C4-2B (cell line): ENCODE measurements at regions not wholly inside any gene's neighbourhood (a gene's known extent, or its start where the extent isn't known, plus 50 kb on each side); places are given as distances from the start of the nearest gene placed in this dataset.

Source experiments
- H3K27ac ChIP-seq: fragments of 450-650 bp; 2 replicates; pipeline ENCODE4 v1.5.1; 2017
- ZFX ChIP-seq: fragments of 450-650 bp; IDR thresholded peaks from 2 replicates; pipeline ENCODE4 v1.6.1; 2017
- TF ChIP-seq, protein P1 (sequence below): fragments of 450-650 bp; conservative IDR thresholded peaks from 2 replicates; pipeline ENCODE4 v1.5.1; 2017; ENCODE audit warnings: mild to moderate bottlenecking

DNA sequence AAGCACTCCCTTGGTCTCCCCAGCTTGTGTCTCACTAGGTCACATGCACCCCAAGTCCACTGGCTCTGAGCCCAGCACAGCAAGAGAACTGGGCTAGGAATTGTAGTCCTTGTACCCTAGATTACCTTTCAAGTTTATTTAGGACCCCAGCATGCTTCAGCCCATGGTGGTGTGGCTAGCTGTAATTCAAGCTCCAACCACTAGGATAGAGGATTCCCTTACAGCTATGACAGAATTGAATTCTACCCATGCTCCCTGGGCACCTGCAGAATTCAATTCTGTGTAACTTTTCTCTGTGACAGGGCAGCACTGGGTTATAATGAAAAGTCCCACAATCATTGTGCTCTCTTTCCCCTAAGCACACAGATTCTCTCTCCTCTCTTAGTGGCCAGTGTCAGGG lies 253.8 kb upstream of the DMD start:
- no peak for TF ChIP-seq ZFX
- TF ChIP-seq, protein P1, sequence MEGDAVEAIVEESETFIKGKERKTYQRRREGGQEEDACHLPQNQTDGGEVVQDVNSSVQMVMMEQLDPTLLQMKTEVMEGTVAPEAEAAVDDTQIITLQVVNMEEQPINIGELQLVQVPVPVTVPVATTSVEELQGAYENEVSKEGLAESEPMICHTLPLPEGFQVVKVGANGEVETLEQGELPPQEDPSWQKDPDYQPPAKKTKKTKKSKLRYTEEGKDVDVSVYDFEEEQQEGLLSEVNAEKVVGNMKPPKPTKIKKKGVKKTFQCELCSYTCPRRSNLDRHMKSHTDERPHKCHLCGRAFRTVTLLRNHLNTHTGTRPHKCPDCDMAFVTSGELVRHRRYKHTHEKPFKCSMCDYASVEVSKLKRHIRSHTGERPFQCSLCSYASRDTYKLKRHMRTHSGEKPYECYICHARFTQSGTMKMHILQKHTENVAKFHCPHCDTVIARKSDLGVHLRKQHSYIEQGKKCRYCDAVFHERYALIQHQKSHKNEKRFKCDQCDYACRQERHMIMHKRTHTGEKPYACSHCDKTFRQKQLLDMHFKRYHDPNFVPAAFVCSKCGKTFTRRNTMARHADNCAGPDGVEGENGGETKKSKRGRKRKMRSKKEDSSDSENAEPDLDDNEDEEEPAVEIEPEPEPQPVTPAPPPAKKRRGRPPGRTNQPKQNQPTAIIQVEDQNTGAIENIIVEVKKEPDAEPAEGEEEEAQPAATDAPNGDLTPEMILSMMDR, result no peak; the same call in 1 of the 2 replicates
- no peak overlapping the region for H3K27ac ChIP-seq

DNA sequence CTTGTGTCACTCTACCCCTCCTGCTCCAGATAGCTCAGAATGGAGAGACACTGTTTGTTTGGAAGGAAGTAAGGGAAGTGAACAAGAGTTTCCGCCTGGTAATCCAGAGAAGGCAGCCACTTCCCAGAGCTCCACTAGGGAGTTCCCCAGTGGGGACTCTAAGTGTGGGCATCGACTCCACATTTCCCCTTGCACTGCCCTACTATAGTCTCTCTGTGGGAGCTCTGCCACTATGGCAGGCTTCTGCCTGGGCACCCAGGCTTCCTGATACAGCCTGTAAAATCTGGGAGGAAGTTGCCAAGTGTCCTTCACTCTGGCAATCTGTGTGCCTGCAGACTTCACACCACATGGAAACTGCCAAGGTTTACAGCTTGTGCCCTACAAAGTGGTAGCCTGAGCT lies 245.8 kb upstream of the DMD start:
- H3K27ac ChIP-seq, result no peak overlapping the region
- TF ChIP-seq ZFX, result no peak
- TF ChIP-seq, protein P1, result no peak

DNA sequence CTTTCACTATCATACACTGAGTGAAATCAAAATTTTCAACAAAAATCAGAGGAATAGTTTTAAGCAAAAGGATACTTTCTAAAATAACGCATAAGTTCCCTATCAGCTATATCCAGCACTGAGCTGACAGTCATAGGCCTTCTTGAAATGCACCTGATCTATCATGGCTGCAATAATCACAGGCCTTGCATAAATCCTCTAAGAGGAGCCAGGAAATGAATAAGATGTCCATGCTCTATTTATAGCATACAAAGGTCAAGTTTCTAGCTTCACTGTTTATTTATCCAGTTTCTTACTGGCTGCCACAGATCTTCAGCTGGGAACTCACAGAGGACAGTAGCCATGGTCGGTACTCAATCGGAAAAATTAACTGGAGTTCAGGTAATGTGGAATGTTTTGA lies 235.9 kb upstream of the DMD start:
- TF ChIP-seq ZFX, result no peak
- H3K27ac ChIP-seq, result no peak overlapping the region

DNA sequence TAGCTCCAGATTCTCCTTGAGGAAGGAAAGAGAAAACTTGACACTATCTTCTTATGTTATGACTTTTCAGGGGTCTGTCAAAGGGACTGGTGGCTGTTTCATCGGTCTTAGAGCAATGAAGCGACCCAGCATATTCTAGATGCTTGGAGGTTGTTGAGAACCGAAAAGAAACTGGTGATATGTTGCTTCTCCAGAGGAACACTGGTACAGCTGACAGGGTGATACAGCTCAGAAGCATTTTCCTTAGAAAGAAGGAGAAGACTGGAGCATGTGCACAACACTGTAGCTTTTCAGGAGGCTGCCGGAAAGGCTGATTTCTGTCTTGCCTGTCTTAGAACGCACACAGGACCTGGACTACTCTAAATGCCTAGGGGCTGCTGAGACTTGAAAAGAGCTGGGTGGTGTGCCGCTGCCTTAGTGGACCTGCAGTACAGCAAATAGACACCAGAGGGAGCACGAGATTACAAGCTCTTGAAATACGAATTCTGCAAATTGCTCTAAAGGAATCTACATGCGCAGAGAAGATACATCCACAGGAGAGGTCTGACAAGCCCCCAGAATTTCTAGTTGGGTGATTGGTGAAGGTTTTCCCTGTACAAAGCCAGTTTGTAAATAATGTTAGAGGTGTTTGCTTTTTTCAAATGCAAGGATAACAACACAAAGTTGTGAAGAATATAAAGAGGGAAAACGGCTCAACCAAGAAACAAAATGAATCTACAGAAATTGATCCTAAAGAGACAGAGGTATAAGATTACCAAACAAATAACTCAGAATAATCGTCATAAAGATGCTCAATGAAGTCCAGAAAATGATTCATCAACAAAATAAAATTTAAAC lies 223.1 kb upstream of the DMD start:
- TF ChIP-seq, protein P1, result peak; percentile 75
- TF ChIP-seq ZFX, result no peak
- H3K27ac ChIP-seq, result no peak overlapping the region

DNA sequence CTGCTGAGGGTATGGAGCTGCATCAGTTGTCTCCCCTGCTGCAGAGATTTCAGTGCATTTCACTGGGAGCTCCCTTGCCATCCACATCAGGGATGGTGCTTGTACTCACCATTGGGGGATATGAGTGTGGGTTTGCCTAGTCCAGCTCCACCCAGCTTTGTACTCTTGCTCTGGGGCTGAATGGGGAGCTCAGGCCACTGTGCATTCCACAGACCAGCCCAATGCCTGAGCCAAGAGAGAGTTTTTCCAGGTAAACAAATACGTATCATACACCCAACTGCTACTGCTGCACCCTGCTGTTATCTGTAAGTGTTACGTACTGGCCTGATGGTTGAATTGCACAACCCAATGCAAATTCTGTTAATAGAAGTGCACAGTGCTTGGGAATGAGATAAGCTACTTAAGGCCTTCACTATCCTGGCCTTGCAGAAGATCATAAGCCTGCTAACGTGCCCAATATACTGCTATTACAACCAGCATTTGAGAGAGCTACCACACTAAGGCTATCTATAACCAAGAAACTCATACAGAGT lies 205.0 kb upstream of the DMD start:
- H3K27ac ChIP-seq, result no peak overlapping the region
- TF ChIP-seq, protein P1, result no peak
- no peak for TF ChIP-seq ZFX

DNA sequence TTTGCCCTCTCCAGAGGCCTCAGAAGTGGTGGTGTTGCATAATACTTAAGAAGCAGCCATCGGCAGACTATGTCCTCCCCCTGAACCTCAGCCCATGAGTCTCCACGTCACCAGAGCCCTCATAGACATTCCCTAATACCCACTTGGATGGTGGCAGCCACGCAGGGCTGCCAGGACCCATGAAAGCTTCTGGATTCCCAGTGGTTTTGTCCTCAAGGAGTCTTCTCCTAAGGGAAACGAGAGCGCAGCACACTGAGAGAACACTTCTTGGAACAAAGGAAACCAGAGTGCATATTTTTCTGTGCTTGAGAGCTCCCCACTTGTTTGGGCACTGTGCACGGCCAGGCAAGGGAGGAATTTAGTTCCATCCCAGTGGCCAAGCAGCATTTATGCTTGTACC lies 204.1 kb upstream of the DMD start:
- TF ChIP-seq, protein P1, result no peak
- TF ChIP-seq ZFX, result no peak
- no peak overlapping the region for H3K27ac ChIP-seq

DNA sequence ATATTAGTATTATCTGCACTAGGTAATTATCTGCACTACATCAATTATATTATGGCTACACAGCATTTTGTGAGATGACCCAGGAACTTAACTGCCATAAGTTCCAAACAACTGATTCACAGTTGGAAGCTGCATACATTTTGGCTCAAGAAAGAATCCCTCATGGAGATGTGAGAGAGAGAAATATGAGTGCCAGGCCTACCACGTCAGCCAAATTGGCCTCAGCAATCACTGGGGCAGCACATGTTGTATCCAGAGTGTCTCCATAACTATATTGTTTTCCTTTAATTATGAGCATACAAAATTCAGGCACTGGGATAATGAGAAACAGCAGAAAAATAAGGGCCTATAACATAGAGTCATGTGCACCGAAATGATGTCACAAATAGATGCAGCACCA lies 174.2 kb upstream of the DMD start:
- TF ChIP-seq ZFX, result no peak
- TF ChIP-seq, protein P1, result no peak
- H3K27ac ChIP-seq, result no peak overlapping the region

DNA sequence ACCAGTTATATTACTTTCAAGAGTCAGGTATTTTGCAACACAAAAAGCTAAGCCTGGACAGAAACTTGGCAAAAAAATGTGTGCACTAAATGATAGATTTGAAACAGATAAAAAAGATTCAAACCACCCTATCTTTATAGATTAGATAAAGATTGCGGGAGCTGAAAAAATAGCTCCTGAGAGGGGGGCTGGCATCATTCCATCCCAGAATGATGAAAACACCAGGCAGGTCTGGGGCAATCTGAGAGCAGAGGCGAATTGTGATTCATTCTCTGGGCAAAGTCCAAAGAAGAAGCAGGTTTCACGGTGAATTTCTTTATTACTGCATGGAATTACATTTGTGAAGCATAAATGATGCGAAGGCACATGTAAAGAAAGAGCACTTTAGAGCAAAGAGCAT lies 168.5 kb upstream of the DMD start:
- no peak for TF ChIP-seq ZFX
- TF ChIP-seq, protein P1, result no peak
- H3K27ac ChIP-seq, result no peak overlapping the region
